Heart left ventricle (tissue), 13 donors: ENCODE measurements at regions not wholly inside any gene's neighbourhood (a gene's known extent, or its start where the extent isn't known, plus 50 kb on each side); places are given as distances from the start of the nearest gene placed in this dataset.

Source experiments
- CTCF ChIP-seq, 12 donors: fragments of 200-600 bp; sonication (generic) in 4 of 12; IDR thresholded peaks; one replicate each; pipeline versions ENCODE4 v1.5.0 to v1.8.0; 2018 to 2022; ENCODE audit warnings: antibody characterized with exemption in 12 of 12, mild to moderate bottlenecking in 5 of 12
- POLR2A ChIP-seq, 2 donors: fragments of 450-650 bp; IDR thresholded peaks; one replicate each; pipeline ENCODE4 v1.6.1; 2017; ENCODE audit warnings: antibody characterized with exemption in 2 of 2, mild to moderate bottlenecking in 2 of 2, moderate library complexity in 2 of 2
- donor health status: ischemic (EF 13 %, LVEDD 7.1; RV severe dilation, severe dysfunction).
- donor health status: DM: no; HTN: yes; CAD: no.
- donor health status: DM: no; HTN: no; CAD: no.
- donor health status: ischemic (EF 25% LVEDD 6.9; RV normal size, moderate dysfunction).
- donor health status: ischemic (EF 25% LVEDD 5.7; RV mildly dilated, moderate dysfunction).
- donor health status: ischemic (EF 35%, LVEDD 5.7; RV mildly dilated, moderate dysfunction).
- donor health status: nonischemic (EF 11% LVEDD 7.7; RV severe dilation, severe dysfunction).
- donor health status: DM: yes; HTN: yes; CAD: no.
- donor health status: PGD.
- donor health status: ischemic (EF 29% LVEDD 5.4; RV normal size, mild dysfunction).
- donor health status: nonischemic (EF 23%, LVEDD 6.1; RV moderate dilation, normal function).

- no peak for TF ChIP-seq CTCF (IDR thresholded peaks at IDR 0.05)
- no peak for TF ChIP-seq POLR2A (IDR thresholded peaks at IDR 0.05)
Observed at GRCh38 chr12:74900232-74900631, 309.4 kb downstream of the KCNC2 start.
